GM23338 (cell line): ENCODE measurements at regions not wholly inside any gene's neighbourhood (a gene's known extent, or its start where the extent isn't known, plus 50 kb on each side); places are given as distances from the start of the nearest gene placed in this dataset.

Experiments
- ATAC-seq: fragments of 200-7000 bp; cut with Tn5 transposase; 3 replicates; pipeline ENCODE4 v1.9.1; 2020
- DNase-seq: peaks from one replicate; pipeline ENCODE4 v3.0.0-alpha.2; 2015; ENCODE audit warnings: low spot score
- H2AFZ ChIP-seq: fragments of 200-600 bp; sonication (generic); 2 replicates; pipeline ENCODE4 v1.8.0; 2016; ENCODE audit warnings: antibody characterized with exemption, mild to moderate bottlenecking, moderate library complexity
- H3F3A ChIP-seq: fragments of 200-600 bp; sonication (generic); replicated peaks from 2 replicates; pipeline ENCODE4 v1.8.0; 2017; ENCODE audit warnings: antibody characterized with exemption, mixed run types, low read depth
- H3K27ac ChIP-seq: fragments of 200-600 bp; sonication (generic); 2 replicates; pipeline ENCODE4 v1.6.1; 2016; ENCODE audit warnings: low read depth
- H3K27me3 ChIP-seq: fragments of 200-600 bp; sonication (generic); 2 replicates; pipeline ENCODE4 v1.8.0; 2016; ENCODE audit warnings: mild to moderate bottlenecking, mixed run types, moderate library complexity; ENCODE audit not compliant: insufficient read depth
- H3K36me3 ChIP-seq: fragments of 200-600 bp; sonication (generic); 2 replicates; pipeline ENCODE4 v1.8.0; 2016; ENCODE audit warnings: mild to moderate bottlenecking; ENCODE audit not compliant: insufficient read depth
- H3K4me1 ChIP-seq: fragments of 200-600 bp; sonication (generic); 2 replicates; pipeline ENCODE4 v1.8.0; 2016; ENCODE audit warnings: mild to moderate bottlenecking, moderate library complexity; ENCODE audit not compliant: insufficient read depth
- H3K4me2 ChIP-seq: fragments of 200-600 bp; sonication (generic); 2 replicates; pipeline ENCODE4 v1.7.1; 2017; ENCODE audit warnings: mixed run types
- H3K4me3 ChIP-seq: fragments of 200-600 bp; sonication (generic); 2 replicates; pipeline ENCODE4 v1.6.1; 2016; ENCODE audit warnings: mixed run types
- H3K79me2 ChIP-seq: fragments of 200-600 bp; sonication (generic); replicated peaks from 2 replicates; pipeline ENCODE4 v1.8.0; 2017; ENCODE audit warnings: mild to moderate bottlenecking; ENCODE audit not compliant: insufficient read depth
- H3K9me2 ChIP-seq: fragments of 200-600 bp; sonication (generic); 2 replicates; pipeline ENCODE4 v1.8.0; 2017; ENCODE audit not compliant: insufficient read depth
- H4K20me1 ChIP-seq: fragments of 200-600 bp; sonication (generic); replicated peaks from 2 replicates; pipeline ENCODE4 v1.8.0; 2017; ENCODE audit warnings: mild to moderate bottlenecking; ENCODE audit not compliant: insufficient read depth
- H3K27ac Mint-ChIP-seq: 2 replicates; pipeline ENCODE4 v1.8.0; 2020; ENCODE audit warnings: inconsistent platforms, mild to moderate bottlenecking, moderate library complexity, mixed read lengths
- H3K27me3 Mint-ChIP-seq: 3 replicates; pipeline ENCODE4 v1.8.0; 2022; ENCODE audit warnings: low read depth, mild to moderate bottlenecking, moderate library complexity, mixed read lengths, inconsistent platforms; ENCODE audit not compliant: insufficient read depth, poor library complexity
- H3K36me3 Mint-ChIP-seq: 3 replicates; pipeline ENCODE4 v1.8.0; 2021; ENCODE audit warnings: low read depth, mild to moderate bottlenecking, inconsistent platforms, moderate library complexity, mixed read lengths
- H3K4me1 Mint-ChIP-seq: 3 replicates; pipeline ENCODE4 v1.8.0; 2020; ENCODE audit warnings: mild to moderate bottlenecking, inconsistent platforms, mixed read lengths
- H3K4me3 Mint-ChIP-seq: 3 replicates; pipeline ENCODE4 v1.8.0; 2021; ENCODE audit warnings: moderate library complexity, mild to moderate bottlenecking, inconsistent platforms, mixed read lengths
- H3K9me3 Mint-ChIP-seq: 3 replicates; pipeline ENCODE4 v1.8.0; 2020; ENCODE audit warnings: moderate library complexity, mild to moderate bottlenecking, inconsistent platforms, mixed read lengths
- CREB1 ChIP-seq: fragments of 250-450 bp; sonication (Bioruptor Pico); IDR thresholded peaks from 2 replicates; pipeline ENCODE4 v1.5.0; 2020; ENCODE audit warnings: low read depth, mild to moderate bottlenecking, moderate library complexity
- CTCF ChIP-seq, 2 experiments: fragments of 200-600 bp in 1 of 2; sonication (generic) in 1 of 2; conservative IDR thresholded peaks; 2 replicates each; pipeline versions ENCODE4 v1.5.1 to v1.6.1; 2016 to 2017; ENCODE audit warnings: antibody characterized with exemption in 2 of 2, low read depth in 2 of 2, mild to moderate bottlenecking in 2 of 2, moderate library complexity in 1 of 2
- ETS1 ChIP-seq: IDR thresholded peaks from 2 replicates; pipeline ENCODE4 v1.6.1; 2016; ENCODE audit warnings: antibody characterized with exemption
- EZH2 ChIP-seq: fragments of 200-600 bp; sonication (generic); IDR thresholded peaks from one replicate; pipeline ENCODE4 v1.8.0; 2017; ENCODE audit warnings: antibody characterized with exemption, mild to moderate bottlenecking, low read depth; ENCODE audit not compliant: unreplicated experiment
- EZH2phosphoT487 ChIP-seq: fragments of 200-600 bp; sonication (generic); IDR thresholded peaks from one replicate; pipeline ENCODE4 v1.8.1; 2018; ENCODE audit warnings: antibody characterized with exemption; ENCODE audit not compliant: unreplicated experiment
- JUNB ChIP-seq: IDR thresholded peaks from one replicate; pipeline ENCODE4 v1.6.1; 2016; ENCODE audit warnings: antibody characterized with exemption; ENCODE audit not compliant: unreplicated experiment
- NANOG ChIP-seq: IDR thresholded peaks from 2 replicates; pipeline ENCODE4 v1.6.1; 2016; ENCODE audit warnings: antibody characterized with exemption, borderline replicate concordance
- POLR2AphosphoS5 ChIP-seq: IDR thresholded peaks from 2 replicates; pipeline ENCODE4 v1.6.1; 2016; ENCODE audit warnings: antibody characterized with exemption, low read depth
- REST ChIP-seq: IDR thresholded peaks from one replicate; pipeline ENCODE4 v1.6.1; 2018; ENCODE audit warnings: antibody characterized with exemption; ENCODE audit not compliant: unreplicated experiment
- STAT1 ChIP-seq: IDR thresholded peaks from one replicate; pipeline ENCODE4 v1.6.1; 2016; ENCODE audit warnings: antibody characterized with exemption; ENCODE audit not compliant: unreplicated experiment
- ZNF114 ChIP-seq: fragments of 250-450 bp; sonication (Bioruptor Pico); IDR thresholded peaks from 2 replicates; pipeline ENCODE4 v1.5.0; 2020; ENCODE audit warnings: mild to moderate bottlenecking, moderate library complexity
- ZNF462 ChIP-seq: fragments of 250-450 bp; sonication (Bioruptor Pico); IDR thresholded peaks from 2 replicates; pipeline ENCODE4 v1.5.0; 2020; ENCODE audit warnings: mild to moderate bottlenecking, moderate library complexity

GRCh38 chr14:48665077-48665784 is 920.9 kb downstream of the RPS29 start (continued):
- no peak for TF ChIP-seq CTCF (conservative IDR thresholded peaks at IDR 0.05; ENCODE audit: low read depth in 2 of 2)
- no peak for TF ChIP-seq EZH2phosphoT487
- no peak for TF ChIP-seq POLR2AphosphoS5
- no peak for TF ChIP-seq ETS1

- H3K4me2 ChIP-seq = no peak overlapping the region
- no peak overlapping the region for H3K4me3 ChIP-seq
- no peak overlapping the region for H3K4me3 Mint-ChIP-seq
- no peaks in the 10 kb centered on the region for H3K9me2 ChIP-seq
- no peaks in the 10 kb centered on the region for H3F3A ChIP-seq
- no peaks in the 10 kb centered on the region for H3K36me3 Mint-ChIP-seq
- H4K20me1 ChIP-seq = no peaks in the 10 kb centered on the region
- H3K4me1 ChIP-seq = no peaks in the 10 kb centered on the region
- H3K27ac ChIP-seq = no peak overlapping the region
- H3K27me3 ChIP-seq = no peaks in the 10 kb centered on the region
- H3K9me3 Mint-ChIP-seq = peaks cover 8% of the 10 kb centered on the region; the same call in 2 of the 3 replicates
- peaks cover 6% of the 10 kb centered on the region; the same call in 2 of the 3 replicates for H3K4me1 Mint-ChIP-seq
- ATAC-seq (peak; percentile 33; the same call in 2 of the 3 replicates), DNase-seq (peak; percentile 5)
- H3K36me3 ChIP-seq = no peaks in the 10 kb centered on the region
- no peaks in the 10 kb centered on the region for H3K27me3 Mint-ChIP-seq
- H3K79me2 ChIP-seq = no peaks in the 10 kb centered on the region
- H2AFZ ChIP-seq = peak overlapping the region; percentile 43; the same call in 1 of the 2 replicates
- no peak overlapping the region for H3K27ac Mint-ChIP-seq
- TF ChIP-seq NANOG (no peak), ZNF462 (no peak), STAT1 (no peak), POLR2AphosphoS5 (no peak), EZH2 (no peak), JUNB (no peak), CREB1 (CRISPR knock-in tag) (no peak), REST (no peak), ZNF114 (CRISPR knock-in tag) (no peak)
Observed at GRCh38 chr14:48643241-48643640, 942.9 kb downstream of the RPS29 start.
